ENCODE measurements at regions not wholly inside any gene's neighbourhood (a gene's known extent, or its start where the extent isn't known, plus 50 kb on each side); places are given as distances from the start of the nearest gene placed in this dataset.
"Not testable (repeated sequence)": the region's sequence is repeated elsewhere in the genome, so short reads cannot be mapped to it uniquely, and the experiment has no call there.

GRCh38 chr10:64037071-64037661 lies 516.0 kb downstream of the REEP3 start:
- DNase-seq: no peak

DNA sequence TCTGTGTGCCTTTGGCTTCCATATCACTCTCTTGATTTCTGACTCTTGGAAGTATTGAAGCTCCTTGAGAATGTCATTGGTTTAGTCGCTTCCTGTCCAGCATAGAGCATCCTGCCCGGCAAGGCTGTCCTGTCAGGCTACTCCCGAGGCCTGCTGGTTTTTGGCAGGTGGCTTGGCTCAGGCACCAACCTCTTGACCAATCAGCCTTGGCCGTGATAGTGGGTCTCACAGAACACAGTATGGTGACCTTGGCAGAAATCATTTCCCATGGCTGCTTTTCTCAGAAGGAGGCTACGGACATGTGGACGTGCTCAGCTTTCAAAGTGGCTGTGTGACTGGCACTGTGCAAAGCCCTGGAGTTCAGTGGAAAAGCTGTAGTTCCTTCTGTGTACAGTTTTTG lies 516.9 kb downstream of the REEP3 start:
- DNase-seq: no peak

DNA sequence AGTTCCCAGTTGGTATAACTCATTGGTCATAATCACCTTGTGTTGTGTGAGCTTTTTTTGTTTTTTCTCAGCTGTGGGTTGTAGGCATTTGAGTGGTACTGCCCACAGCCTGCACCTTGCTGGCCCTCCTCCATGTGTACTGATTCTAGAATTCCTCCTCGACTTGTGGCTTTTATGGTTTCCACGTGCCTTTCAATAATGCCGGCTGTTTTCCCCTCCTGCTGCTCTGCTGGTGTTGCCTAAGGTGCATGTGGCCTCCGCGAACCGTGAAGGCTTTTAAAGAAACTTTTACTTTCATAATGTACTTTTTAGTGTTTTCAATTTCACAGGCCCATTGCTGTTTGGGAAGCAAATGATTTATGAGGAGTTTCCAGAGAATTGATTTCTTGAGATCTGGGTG lies 518.0 kb downstream of the REEP3 start:
- DNase-seq: no peak

DNA sequence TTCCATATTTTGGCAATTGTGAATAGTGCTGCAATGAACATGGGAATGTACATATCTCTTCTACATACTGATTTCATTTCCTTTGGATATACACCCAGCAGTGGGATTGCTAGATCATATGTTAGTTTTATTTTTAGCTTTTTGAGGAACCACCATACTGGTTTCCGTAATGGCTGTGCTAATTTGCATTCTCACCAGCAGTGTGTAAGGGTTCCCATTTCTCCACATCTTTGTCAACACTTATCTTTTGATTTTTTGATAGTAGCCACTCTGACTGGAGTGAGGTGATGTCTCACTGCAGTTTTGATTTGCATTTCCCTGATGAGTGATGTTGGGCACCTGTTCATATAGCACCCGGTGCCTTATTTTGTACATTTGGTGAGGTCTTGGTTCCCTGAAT lies 519.6 kb downstream of the REEP3 start:
- DNase-seq: no peak

DNA sequence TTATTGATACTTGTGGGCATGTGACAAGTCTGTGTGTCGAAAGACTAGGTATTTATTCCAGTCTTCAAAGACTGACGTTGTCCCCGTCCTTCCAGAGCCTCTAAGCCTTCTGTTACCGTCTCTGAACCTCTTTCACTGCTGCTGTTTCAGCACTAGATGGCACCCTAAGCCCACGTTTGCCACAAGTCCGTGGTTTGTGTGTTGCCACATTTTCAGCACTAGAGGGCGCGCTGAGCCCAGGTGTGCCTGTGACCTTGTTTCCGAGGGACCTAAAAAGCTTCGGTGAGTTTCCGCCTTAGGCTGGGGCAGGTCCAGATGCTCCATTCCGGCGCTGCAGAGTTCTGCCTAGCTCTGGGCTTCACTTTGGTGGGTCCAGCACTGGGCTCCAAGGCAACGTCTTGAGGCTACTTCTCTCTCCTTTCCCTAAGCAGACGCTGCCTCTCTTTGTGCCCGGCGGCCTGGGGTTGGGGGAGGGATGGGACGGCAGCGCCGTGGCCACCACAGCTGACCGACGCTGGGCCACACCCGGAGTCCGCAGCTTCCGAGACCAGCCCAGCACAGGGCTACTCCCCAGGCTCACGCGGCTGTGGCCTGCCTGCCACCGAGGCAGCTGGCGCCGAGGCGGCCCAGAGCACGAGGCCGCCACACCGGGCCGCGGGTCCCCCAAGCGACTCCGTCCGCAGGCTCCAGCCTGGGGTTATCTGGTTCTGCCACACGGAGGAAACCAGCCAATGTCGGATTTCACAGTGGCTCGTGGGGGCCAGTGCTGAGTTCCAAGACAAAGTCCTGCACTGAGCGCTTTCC lies 520.2 kb downstream of the REEP3 start:
- DNase-seq: peak; percentile 77

GRCh38 chr10:64041989-64042490 lies 520.8 kb downstream of the REEP3 start:
- no peak for DNase-seq

DNA sequence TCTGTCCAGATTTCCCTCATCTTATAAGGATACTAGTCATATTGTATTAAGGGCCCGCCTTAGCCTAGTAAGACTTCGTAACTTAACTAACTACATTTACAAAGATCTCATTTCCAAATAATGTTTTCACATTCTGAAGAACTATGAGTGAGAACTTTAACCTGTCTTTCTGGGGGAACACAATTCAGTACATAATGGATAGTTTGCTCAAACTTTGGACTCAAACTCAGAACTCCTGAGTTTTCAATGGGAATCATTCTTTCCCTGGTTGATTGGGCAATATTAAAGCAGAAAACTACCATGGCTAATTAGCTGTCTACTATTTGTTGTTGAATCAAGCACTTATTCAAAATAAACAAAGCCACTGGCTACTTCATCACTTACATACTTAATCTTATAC lies 522.9 kb downstream of the REEP3 start:
- DNase-seq: no peak

DNA sequence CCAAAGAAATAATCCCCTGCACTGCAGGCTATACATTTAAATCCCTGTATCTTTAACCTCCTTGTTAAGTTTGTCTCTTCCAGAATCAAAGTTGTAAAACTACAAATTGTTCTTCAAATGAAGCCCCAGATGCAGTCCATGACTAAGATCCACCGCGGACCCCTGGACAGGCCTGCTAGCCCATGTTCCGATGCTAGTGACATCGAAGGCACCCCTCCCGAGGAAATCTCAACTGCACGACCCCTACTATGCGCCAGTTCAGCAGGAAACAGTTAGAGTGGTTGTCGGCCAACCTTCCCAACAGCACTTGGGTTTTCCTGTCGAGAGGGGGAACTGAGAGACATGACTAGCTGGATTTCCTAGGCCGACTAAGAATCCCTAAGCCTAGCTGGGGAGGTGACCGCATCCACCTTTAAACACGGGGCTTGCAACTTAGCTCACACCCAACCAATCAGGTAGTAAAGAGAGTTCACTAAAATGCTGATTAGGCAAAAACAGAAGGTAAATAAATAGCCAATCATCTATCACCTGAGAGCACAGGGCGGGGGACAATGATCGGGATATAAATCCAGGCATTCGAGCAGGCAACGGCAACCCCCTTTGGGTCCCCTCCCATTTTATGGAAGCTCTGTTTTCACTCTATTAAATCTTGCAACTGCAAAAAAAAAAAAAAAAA lies 523.9 kb downstream of the REEP3 start:
- not testable (repeated sequence) for DNase-seq

- no peak for DNase-seq
Observed at GRCh38 chr10:64054392-64054791, 533.2 kb downstream of the REEP3 start.

DNA sequence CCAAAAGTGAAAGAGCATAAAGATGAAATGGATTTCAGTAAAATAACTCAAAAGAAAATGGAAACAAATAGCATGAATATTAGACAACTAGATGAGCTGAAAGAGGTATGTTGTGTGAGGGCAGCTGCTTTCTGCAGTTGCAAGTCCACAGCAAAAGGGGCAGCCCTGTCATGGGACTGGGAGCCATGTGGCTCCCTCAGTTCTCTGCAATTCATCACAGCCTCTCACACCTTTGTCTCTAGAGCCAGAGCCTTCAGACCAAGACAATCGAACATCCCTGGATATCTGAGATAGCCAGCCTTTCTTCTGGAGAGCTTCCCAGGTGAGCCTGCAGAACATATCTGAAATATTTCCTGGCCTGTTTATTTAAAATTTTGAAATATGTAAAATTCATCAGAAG lies 538.7 kb downstream of the REEP3 start:
- DNase-seq: no peak

- DNase-seq: no peak
Observed at GRCh38 chr10:64060389-64060788, 539.2 kb downstream of the REEP3 start.

GRCh38 chr10:64062793-64063192 lies 541.6 kb downstream of the REEP3 start:
- DNase-seq: no peak

DNA sequence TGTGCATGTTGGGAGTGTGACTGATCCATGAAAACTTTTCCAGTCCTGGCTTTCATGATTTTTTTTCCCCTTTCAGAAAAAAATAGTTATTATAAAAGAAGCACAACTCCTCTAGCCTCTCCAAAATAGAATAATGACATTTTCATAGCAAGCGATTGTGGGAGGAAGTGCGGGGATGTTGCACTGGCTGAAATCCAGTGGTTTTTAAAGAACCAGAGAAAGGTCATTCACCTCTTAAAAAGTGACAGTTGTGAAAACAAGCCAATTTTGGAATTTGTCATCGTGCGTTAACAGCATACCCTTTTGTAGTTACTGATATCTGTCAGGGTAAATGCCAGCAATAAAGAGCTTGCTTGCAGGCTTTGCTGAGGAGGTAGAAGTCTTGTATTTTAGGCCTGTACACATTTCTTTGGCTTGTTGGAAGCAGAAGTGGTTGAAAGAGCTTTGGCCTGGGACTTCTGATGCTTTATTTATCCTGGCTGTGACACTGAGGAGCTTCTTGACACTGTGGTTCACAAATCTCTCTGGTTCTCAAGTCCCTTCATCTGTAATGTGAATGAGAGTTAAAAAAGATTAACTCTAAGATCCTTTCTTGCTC lies 545.9 kb downstream of the REEP3 start:
- no peak for DNase-seq

GRCh38 chr10:64067859-64068258 lies 546.7 kb downstream of the REEP3 start:
- no peak for DNase-seq

- no peak for DNase-seq
Observed at GRCh38 chr10:64070241-64070640, 549.0 kb downstream of the REEP3 start.

- peak; percentile 89 for DNase-seq
Observed at GRCh38 chr10:64071218-64071617, 550.0 kb downstream of the REEP3 start.

- no peak for DNase-seq
Observed at GRCh38 chr10:64075604-64076003, 554.4 kb downstream of the REEP3 start.

- no peak for DNase-seq
Observed at GRCh38 chr10:64076322-64076940, 555.2 kb downstream of the REEP3 start.

DNA sequence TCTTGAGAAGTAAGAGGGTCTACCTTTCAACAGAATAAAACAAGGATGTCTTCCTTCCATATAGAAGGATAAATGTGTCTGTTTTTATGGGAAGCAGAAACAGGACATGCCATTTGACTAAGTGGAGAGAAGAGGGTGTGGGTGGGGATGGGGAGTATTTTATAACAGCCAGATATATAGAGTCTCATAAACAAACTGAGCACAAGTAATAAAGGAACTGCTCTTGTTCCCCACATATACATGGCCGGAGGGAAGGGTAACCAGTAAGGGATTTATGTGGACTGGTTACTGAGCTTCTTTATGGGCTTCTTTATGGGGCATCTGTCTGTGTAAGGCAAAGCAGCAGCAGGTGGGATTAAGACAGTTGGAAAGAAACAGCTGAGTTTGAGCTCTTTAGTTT lies 558.1 kb downstream of the REEP3 start:
- DNase-seq: no peak

- peak; percentile 36 for DNase-seq
Observed at GRCh38 chr10:64080071-64080470, 558.9 kb downstream of the REEP3 start.

- no peak for DNase-seq
Observed at GRCh38 chr10:64081947-64082482, 560.8 kb downstream of the REEP3 start.

- no peak for DNase-seq
Observed at GRCh38 chr10:64086083-64086767, 565.0 kb downstream of the REEP3 start.
